Left lobe of liver (tissue), 2 donors: ENCODE measurements at regions not wholly inside any gene's neighbourhood (a gene's known extent, or its start where the extent isn't known, plus 50 kb on each side); places are given as distances from the start of the nearest gene placed in this dataset.
"Not testable (repeated sequence)": the region's sequence is repeated elsewhere in the genome, so short reads cannot be mapped to it uniquely, and the experiment has no call there.

Experiments
- ATAC-seq: fragments of 200-7000 bp; cut with Tn5 transposase; one replicate; pipeline ENCODE4 v1.9.1; 2020; ENCODE audit warnings: mild to moderate bottlenecking, moderate library complexity
- DNase-seq: peaks from one replicate; pipeline ENCODE4 v3.0.0-alpha.2; 2020; ENCODE audit warnings: low spot score
- donor health status: DM: no; HTN: no; CAD: no; lungs with moderate emphysema.
- donor health status: DM: no; HTN: yes; CAD: no.

DNA sequence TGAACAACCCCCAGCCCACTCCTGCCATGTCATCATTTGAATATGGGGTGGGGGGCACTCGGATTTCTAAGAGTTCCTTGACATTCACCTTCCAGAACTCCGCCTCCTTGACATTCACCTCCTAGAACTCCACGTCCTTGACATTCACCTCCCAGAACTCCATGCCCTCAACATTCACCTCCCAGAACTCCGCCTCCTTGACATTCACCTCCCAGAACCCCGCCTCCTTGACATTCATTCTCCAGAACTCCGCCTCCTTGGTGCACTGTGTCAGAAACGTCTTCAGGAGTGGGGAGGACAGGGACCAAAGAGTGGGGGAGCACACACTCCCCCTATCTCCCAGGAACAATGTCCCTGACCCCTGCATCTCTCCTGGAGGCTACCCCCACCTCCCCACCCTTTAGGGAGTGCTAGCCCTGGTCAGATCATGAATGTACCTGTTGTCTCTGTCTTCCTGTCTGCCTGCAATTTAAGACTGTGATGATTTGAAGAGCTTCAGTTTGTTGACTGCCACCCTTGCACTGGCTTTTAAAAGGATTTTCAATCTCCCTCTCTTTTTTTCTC, 110.1 kb downstream of the NPTX2 start:
- no peak for ATAC-seq
- DNase-seq = no peak

DNA sequence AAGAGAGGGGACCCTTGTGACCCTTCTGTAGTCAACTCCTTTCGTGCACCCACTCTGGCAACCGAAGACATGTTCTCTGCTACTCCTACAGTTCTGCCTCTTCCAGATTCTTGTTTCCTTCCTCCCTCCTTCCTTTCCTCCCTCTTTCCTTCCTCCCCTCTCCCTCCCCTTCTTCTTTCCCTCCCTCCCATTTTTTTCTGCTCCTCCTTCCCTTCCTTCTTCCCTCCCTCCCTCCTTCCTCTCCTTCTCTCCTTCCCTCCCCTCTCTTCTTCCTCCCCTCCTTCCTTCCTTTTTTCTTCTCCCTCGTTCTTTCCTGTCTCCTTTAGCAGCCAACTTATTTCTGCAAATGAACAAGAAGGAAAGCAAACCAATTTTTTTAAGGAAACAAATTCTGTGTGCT, 111.5 kb downstream of the NPTX2 start:
- no peak for ATAC-seq

DNA sequence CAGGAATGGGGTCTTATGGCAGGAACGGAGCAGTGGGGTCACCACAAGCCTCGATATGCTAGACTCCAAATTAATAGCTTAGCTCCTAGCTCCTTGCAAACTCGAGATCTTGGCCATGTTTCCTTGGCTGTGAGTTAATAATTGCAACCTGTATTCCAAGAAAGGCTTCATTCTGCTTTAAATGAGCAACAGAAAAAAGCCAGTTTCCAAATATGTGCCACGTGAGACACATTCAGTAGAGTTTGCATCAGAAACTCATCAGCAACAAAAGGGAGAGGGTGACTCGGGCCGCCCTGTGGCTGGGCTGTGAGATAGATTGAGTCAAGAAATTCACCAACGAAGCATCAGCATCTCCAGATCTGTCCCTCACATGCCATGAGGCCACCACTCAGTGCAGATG, 112.0 kb downstream of the NPTX2 start:
- DNase-seq (no peak), ATAC-seq (no peak)

More for the DNA sequence above, 111.5 kb downstream of the NPTX2 start:
- no peak for DNase-seq

DNA sequence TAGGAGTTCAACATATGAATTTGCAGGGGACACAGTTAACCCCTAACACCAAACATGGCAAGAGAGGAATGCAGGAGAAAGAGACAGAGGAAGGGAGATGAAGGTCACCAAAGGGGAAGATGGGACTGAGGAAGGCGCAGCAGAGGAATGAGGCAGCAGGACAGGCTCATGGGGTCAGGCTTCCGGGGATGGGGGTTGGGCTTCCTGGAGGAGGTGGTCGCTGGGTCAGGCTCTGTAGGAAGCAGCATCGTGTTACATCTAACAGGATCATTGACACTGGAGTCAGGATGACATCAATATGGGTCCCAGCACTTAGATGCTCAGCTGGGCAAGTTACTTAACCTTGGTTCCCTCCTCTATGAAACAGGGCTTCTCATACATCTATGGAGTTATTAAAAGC, 113.2 kb downstream of the NPTX2 start:
- DNase-seq = no peak
- ATAC-seq = no peak

DNA sequence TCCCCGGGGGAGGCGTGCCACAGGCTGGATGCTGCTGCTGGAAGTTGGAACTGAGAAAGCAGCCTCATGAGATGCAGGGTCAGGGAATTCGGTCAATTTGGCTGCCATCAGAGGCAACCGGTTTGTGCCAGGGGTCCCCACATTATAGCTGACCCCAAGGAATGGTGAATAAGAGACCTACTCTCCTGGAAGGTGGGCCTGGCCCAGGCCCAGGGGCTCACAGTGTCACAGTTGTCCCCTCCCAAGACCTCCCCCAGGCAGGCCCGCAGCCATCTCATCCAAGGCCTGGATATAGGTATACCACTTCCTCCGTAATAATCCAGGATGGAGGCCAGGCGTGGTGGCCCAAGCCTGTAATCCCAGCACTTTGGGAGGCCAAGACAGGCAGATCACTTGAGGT, 114.6 kb downstream of the NPTX2 start:
- DNase-seq = no peak
- ATAC-seq = no peak

DNA sequence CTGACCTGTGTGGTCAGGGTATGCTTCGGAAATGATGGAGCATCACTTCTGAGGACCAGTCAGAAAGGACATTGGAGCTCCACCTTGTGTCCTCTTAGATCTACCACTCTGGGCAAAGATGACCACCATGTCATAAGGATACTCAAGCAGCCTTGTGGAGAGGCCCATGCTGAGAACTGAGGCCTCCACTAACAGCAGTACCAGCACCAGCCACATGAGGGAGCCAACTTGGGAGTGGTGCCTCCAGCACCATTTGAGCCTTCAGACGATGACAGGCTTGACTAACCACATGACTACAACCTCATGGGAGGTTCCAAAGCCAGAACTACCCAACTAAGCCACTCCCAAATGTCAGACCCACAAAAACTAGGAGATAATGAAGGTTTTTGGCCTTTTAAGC, 116.0 kb downstream of the NPTX2 start:
- ATAC-seq (peak; percentile 48), DNase-seq (no peak)

DNA sequence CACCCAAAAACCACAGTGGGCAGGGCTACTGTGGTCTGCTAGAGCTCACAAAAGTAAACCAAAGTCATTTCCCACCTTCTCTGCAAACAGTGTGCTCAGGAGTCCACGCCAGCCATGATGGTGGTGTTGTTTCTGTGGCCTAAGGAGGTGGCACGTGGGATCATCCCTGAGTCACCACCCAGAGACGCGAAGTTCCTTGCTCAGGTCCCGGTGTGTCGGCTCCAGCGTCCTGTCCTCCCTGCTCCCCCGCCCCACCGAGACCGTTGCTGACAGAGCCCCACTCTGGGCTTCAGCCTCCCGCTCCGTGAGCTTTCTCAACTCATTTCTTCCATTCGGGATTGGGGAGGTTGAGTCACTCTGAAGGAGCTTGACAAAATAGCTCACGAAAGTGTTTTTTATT, 118.7 kb downstream of the NPTX2 start:
- DNase-seq (no peak), ATAC-seq (no peak)

DNA sequence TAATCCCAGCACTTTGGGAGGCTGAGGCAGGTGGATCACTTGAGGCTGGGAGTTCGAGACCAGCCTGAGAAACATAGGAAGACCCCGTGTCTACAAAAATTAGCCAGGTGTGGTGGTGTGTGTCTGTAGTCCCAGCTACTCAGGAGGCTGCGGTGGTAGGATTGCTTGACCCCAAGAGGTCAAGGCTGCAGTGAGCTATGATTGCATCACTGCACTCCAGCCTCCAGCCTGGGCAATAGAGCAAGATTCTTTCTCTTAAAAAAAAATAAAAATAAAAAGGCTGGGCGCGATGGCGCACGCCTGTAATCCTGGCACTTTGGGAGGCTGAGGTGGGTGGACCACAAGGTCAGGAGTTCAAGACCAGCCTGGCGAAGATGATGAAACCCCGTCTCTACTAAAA, 119.4 kb downstream of the NPTX2 start:
- not testable (repeated sequence) for DNase-seq, ATAC-seq

DNA sequence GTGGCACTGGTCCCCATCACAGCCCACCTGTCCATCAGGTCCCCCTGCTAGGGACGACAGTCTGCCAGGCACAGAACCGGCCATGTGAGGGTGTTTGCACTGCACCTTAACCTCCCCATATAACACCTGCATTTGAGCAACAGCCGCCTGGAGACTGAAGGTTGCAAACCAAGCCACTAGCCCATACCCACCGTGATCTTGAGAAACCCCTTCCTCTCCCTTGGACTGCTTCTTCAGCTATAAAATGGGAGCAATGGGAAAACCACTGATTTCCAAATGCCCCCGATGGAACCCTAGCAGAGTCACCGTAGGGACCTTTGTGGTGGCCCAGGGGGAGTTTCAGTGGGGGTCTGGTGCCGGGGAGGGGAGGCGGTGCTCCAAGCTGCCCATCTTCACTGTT, 120.1 kb downstream of the NPTX2 start:
- DNase-seq = no peak
- ATAC-seq = no peak

DNA sequence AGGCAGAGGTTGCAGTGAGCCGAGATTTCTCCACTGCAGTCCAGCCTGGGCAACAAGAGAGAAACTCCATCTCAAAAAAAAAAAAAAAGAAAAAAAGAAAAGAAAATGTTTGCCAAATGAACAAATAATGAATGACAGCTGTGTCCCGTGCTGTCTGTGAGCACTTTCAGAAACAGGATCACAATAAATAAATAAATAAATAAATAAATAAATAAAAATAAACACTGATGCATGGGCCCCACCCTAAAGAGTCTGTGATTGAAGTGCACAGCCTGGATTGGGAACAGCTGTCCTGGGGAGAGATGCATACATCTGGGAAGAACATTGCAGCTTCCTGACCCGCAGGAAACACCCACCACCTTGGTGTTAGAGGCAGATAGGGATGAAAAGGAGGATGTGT, 123.6 kb downstream of the NPTX2 start:
- ATAC-seq = no peak
- no peak for DNase-seq

DNA sequence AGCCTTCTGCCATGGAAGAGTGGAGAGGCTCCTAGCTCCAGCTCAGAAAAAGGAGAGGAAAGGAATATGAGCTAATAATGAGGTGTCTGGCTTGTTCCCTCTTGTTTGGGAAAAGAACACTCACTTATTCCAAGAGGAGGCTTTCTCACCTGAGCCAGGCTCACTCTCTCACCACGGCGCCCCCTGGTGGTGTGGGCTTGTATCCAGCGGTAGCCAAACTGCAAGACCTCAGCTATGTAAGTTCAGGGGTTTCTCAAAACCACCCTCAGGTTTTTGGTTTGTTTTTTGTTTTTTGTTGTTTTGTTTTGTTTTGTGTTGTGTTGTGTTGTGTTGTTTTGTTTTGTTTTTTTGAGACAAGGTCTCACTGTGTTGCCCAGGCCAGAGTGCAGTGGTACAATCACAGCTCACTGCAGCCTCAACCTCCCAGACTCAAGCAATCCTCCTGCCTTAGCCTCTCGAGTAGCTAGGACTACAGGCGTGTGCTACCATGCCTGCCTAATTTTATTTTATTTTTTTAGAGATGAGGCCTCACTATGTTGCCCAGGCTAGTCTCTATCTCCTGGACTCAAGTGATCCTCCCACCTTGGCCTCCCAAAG, 124.0 kb downstream of the TMEM130 start:
- peak; percentile 98 for ATAC-seq
- peak; percentile 79 for DNase-seq

DNA sequence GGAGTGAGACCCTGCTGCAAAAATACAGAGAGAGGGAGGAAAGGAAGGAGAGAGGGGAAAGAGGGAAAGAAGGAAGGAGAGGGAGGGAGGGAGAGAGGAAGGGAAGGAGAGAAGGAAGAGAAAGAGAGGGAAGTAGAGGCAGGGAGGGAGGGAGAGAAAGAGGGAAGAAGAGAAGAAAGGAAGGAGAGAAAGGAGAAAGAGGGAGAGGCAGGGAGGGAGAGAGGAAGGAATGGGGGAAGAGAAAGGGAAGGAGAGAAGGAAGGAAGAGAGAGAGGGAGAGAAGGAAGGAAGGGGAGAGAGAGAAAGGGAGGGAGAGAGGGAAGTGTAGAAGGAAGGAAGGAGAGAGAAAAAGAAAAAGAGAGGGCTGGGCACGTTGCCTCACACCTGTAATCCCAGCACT, 121.7 kb downstream of the TMEM130 start:
- DNase-seq = no peak
- ATAC-seq = no peak

DNA sequence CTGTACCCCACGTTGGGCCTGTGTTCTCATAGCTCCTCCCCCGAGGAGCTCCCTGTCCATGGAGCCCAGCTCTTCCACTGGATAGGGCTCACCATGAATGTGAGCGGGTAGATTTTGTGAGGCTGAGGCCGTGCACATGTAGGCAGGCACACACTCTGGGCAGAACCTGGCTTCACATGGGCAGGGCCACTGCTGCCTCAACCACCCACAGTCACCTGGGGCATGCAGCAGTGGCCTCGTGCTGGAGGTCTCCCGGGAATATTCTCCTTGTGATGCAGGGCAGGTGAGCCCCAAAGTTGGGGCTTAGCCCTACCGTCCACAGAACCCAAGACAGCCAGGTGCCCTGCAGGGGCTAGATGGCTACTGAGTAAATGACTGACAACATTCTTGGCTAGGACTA, 116.6 kb downstream of the TMEM130 start:
- no peak for ATAC-seq
- no peak for DNase-seq

DNA sequence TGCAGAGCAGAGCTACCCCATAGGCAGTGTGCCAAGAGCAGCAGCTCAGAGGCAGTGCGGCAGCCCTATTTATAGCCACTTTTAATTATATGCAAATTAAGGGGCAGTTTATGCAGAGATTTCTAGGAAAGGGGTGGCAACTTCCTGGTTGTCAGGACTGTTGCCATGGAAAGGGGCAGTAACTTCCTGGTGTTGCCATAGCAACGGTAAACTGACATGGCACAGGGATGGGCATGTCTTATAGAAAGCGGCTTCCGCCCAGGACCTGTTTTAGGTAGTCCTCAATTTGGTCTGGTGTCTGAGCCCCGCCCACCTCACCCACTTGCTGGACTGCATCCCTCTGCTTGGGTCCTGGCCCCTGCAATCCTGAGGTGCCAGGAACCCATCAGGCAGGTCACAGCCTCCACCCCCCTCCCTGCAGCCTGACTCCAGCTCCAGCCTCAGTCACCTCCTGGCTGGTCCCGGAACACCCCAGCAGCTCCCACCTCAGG, 115.8 kb downstream of the TMEM130 start:
- DNase-seq (no peak), ATAC-seq (no peak)

DNA sequence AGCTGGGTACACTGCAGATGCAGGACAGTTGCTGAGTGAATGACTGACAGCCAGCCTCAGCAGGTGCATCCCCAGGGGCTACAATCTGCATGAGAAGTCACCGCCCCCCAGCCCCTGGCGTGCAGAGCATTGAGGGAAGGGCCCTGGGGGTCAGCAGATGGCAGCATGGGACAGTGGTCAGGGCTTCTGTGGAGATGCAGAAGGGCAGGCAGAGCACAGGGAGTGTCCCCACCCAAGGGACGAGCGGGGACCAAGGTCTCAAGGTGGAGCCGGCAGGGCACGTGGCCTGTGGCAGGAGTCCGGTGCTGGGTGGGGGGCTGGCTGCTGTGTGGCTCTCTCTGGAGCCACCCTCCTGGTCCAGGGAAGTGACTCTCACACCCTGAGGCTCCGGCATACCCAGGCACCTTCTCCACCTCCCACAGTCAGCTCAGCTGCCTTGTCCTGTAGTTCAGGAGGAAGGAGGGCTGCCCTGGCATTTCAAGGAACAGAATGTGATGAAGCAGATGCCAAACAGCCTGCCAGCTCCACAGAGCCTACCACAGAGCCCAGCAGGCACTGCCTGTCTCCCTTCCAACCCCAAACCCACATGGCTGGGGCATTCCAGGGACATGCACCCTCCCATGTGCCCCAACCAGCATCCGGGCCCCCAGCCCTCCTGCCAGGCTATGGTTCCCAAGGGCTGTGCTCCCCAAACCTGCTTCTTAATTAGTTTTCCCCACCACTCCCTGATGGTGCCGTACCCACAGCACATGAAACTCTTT, 114.5 kb downstream of the TMEM130 start:
- ATAC-seq (no peak), DNase-seq (no peak)

DNA sequence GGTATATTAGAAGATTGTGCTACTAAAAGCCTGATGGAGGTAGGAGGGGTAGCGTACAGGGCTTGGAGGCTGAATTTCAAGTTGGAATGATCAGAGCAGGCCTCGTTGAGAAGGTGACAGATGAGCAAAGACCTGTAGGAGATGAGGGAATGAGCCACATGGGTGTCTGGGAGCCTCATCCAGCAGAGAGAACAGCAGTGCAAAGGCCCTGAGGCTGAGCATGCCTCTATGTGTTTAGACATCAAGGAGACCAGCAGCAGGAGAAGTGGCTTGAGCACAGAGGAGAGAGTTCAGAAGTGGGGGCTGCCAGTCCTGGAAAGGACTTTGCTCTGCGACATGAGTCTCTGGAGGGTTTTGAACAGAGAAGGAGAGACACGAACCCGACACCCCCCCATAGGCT, 111.7 kb downstream of the TMEM130 start:
- DNase-seq (no peak), ATAC-seq (no peak)

DNA sequence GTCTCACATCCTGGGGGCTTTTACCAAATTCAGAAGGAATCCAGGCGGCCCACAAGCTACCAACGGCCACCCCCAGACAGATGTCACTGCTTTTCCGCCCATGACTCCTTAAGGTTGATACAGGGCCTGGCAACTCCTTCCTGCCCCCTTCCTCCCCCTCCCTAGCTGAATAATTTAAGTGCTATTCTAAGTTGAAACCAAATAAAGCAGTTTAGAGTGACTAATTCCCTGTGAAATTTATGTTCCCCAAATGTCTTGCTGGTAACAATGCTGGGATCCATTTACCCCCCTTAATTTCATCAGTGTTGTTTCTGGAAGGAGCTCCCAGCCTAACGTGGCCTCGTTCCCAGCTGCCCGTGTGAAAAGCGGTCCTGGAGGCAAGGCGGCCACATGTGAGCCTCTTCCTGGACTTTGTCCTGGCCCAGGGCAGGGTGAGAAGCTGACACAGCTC, 109.6 kb downstream of the TMEM130 start:
- no peak for ATAC-seq
- no peak for DNase-seq

DNA sequence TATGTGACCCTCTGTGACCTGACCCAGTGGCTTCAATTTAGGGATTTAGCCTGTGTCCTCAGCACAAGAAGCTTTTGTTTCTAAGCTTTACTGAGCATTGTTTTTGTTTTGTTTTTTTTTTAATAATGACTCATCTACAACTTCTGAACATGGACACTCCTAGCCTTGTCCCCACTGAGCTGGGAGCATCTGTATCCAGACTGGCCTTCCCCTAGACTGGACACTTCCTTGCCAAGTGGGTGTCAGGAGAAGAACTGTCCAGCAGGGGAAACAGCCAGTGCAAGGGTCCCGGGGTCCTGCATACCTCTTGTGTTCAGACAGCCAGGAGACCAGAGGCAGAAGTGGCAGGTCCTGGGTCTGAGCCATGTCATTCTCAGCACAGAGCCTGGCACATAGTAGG, 108.6 kb downstream of the TMEM130 start:
- ATAC-seq (no peak), DNase-seq (no peak)

DNA sequence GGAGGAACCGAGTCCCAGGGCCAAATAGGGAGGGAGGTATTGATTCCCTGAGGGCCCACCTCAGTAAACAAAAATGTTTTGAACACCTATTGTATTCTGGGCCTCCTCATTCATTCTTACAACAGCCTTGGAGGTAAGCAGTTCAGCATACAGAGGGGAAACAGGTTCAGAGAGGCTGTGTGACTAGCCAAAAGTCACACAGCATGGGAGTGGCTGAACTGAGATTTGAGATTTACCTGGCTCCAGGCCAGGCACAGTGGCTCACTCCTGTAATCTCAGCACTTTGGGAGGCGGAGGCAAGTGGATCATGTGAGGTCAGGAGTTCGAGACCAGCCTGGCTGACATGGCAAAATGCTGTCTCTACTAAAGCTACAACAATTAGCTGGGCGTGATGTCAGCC, 107.2 kb downstream of the TMEM130 start:
- no peak for DNase-seq
- no peak for ATAC-seq

DNA sequence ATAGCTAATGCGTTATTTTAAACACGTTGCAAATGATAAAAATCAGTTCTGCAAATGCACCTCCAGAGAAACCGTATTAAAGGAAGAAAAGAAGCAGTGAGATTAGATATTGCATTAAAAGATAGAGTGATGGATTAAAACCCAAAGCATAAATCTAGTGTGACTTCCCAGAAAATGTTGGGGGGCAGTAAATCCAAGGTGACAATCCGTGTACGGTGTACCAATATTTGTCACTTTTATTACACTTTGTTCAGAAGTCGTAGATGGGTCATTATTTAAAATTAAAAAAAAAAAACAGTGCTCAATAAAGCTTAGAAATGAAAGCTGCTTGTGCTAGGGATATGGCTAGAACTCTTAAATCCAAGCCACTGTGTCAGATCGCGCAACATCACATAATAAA, 106.4 kb downstream of the TMEM130 start:
- DNase-seq = no peak
- ATAC-seq = no peak

DNA sequence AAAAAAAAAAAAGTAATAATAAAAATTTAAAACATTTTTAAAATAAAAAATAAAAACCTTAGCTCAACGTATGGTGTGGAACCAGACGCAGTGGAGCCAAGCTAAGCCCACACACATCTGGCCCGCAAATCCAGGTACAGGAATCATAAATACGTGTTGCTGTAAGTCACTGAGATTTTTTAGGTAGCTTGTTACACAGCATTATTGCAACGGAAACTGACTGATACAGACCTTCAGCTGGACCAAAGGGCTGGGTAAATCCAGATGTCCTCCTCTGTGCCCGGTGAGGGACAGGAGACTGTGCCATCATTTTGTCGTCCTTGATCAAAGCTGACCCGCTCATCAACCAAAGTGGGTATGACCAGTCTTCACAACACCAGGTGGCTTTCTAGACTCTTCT, 104.9 kb downstream of the TMEM130 start:
- no peak for ATAC-seq
- no peak for DNase-seq

DNA sequence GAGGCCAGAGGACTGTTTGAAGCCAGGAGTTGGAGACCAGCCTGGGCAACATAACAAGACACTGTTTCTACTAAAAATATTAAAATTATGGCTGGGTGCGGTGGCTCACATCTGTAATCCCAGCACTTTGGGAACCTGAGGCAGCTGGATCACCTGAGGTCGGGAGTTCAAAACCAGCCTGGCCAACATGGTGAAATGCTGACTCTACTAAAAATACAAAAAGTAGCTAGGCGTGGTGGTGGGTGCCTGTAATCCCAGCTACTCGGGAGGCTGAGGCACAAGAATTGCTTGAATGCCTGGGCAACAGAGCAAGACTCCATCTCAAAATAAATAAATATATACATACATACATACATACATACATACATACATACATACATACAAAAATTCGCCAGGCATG, 99.7 kb downstream of the TMEM130 start:
- DNase-seq, ATAC-seq: not testable (repeated sequence)
